DMS53 treated with DMSO at 0.1 percent for 48 hours (cell line): ENCODE measurements at regions not wholly inside any gene's neighbourhood (a gene's known extent, or its start where the extent isn't known, plus 50 kb on each side); places are given as distances from the start of the nearest gene placed in this dataset.
"Not testable (repeated sequence)": the region's sequence is repeated elsewhere in the genome, so short reads cannot be mapped to it uniquely, and the experiment has no call there.

Experiments
- DNase-seq: peaks from one replicate; lab custom pipeline; 2025; ENCODE audit not compliant: unreplicated experiment; lab: John Stamatoyannopoulos, UW

GRCh38 chr13:44300895-44301638 lies 72.6 kb upstream of the SERP2 start:
- peak; percentile 20 for DNase-seq

- DNase-seq: no peak
These were observed 72.0 kb upstream of the SERP2 start for GRCh38 chr13:44301639-44302015.

GRCh38 chr13:44302233-44302632 lies 71.4 kb upstream of the SERP2 start:
- DNase-seq: no peak

GRCh38 chr13:44302940-44303575 lies 70.6 kb upstream of the SERP2 start:
- no peak for DNase-seq

- DNase-seq: no peak
These were observed 69.8 kb upstream of the SERP2 start for GRCh38 chr13:44303681-44304432.

- no peak for DNase-seq
These were observed 69.2 kb upstream of the SERP2 start for GRCh38 chr13:44304433-44304725.

- no peak for DNase-seq
These were observed 68.3 kb upstream of the SERP2 start for GRCh38 chr13:44305286-44305685.

GRCh38 chr13:44305917-44306370 lies 67.7 kb upstream of the SERP2 start:
- DNase-seq: peak; percentile 73

- DNase-seq: peak; percentile 45
These were observed 67.0 kb upstream of the SERP2 start for GRCh38 chr13:44306371-44307192.

- DNase-seq: no peak
These were observed 66.4 kb upstream of the SERP2 start for GRCh38 chr13:44307255-44307654.

- no peak for DNase-seq
These were observed 65.8 kb upstream of the SERP2 start for GRCh38 chr13:44307844-44308243.

- no peak for DNase-seq
These were observed 65.3 kb upstream of the SERP2 start for GRCh38 chr13:44308352-44308751.

GRCh38 chr13:44309794-44310757 lies 63.5 kb upstream of the SERP2 start:
- DNase-seq: no peak

- no peak for DNase-seq
These were observed 62.4 kb upstream of the SERP2 start for GRCh38 chr13:44311011-44311780.

GRCh38 chr13:44312131-44312530 lies 61.5 kb upstream of the SERP2 start:
- DNase-seq: no peak

GRCh38 chr13:44312834-44313551 lies 60.6 kb upstream of the SERP2 start:
- peak; percentile 64 for DNase-seq

GRCh38 chr13:44313674-44314073 lies 60.0 kb upstream of the SERP2 start:
- peak; percentile 74 for DNase-seq

- not testable (repeated sequence) for DNase-seq
These were observed 59.5 kb upstream of the SERP2 start for GRCh38 chr13:44314160-44314559.

- DNase-seq: no peak
These were observed 55.9 kb upstream of the SERP2 start for GRCh38 chr13:44317752-44318151.
